IMR-90 (cell line): ENCODE measurements at regions not wholly inside any gene's neighbourhood (a gene's known extent, or its start where the extent isn't known, plus 50 kb on each side); places are given as distances from the start of the nearest gene placed in this dataset.
A peak's percentile ranks its signal among the peaks of the same experiment; 100 is the strongest.

Experiments
- ATAC-seq: fragments of 200-7000 bp; cut with Tn5 transposase; 2 replicates; pipeline ENCODE4 v1.9.1; 2020; ENCODE audit warnings: low read depth, mild to moderate bottlenecking, moderate library complexity
- BruUV-seq: library from RNA; stranded (reverse); fragments of 400-500 nt; replicated peaks from 2 replicates; lab custom pipeline; 2021; lab: Mats Ljungman, UMichigan
- CTCF ChIA-PET: fragments of 300-600 bp; formaldehyde crosslinking; extraction: SDS; loops from one replicate; lab custom pipeline; 2021; ENCODE audit warnings: antibody characterized with exemption; lab: Yijun Ruan, JAX
- POLR2A ChIA-PET: fragments of 300-600 bp; sonication (Branson Sonifier 250); formaldehyde crosslinking; loops from one replicate; lab custom pipeline; 2022; ENCODE audit warnings: antibody characterized with exemption; ENCODE audit not compliant: unreplicated experiment; lab: Charles Lee
- DNase-seq: peaks from one replicate; pipeline ENCODE4 v3.0.0; 2013
- H2AFZ ChIP-seq: replicated peaks from 2 replicates; pipeline ENCODE3; 2013; ENCODE audit warnings: low read length, mild to moderate bottlenecking; ENCODE audit not compliant: poor library complexity
- H2AK5ac ChIP-seq: 2 replicates; pipeline ENCODE4 v1.6.1; 2013; ENCODE audit warnings: low read depth, low read length, inconsistent platforms
- H2AK9ac ChIP-seq: replicated peaks from 2 replicates; pipeline ENCODE3; 2013; ENCODE audit warnings: mild to moderate bottlenecking, low read depth, low read length, moderate library complexity; ENCODE audit not compliant: poor library complexity
- H2BK120ac ChIP-seq: 2 replicates; pipeline ENCODE4 v1.6.1; 2013; ENCODE audit warnings: low read depth, low read length, inconsistent platforms
- H2BK15ac ChIP-seq: 3 replicates; pipeline ENCODE4 v1.6.1; 2013; ENCODE audit warnings: low read depth, low read length, inconsistent platforms
- H2BK20ac ChIP-seq: 2 replicates; pipeline ENCODE4 v1.6.1; 2013; ENCODE audit warnings: low read depth, mild to moderate bottlenecking, inconsistent platforms, low read length, moderate library complexity
- H2BK5ac ChIP-seq: 2 replicates; pipeline ENCODE4 v1.6.1; 2013; ENCODE audit warnings: mild to moderate bottlenecking, low read depth, low read length, inconsistent platforms; ENCODE audit not compliant: poor library complexity, severe bottlenecking
- H3K14ac ChIP-seq: replicated peaks from 2 replicates; pipeline ENCODE4 v1.6.1; 2013; ENCODE audit warnings: low read depth, low read length, inconsistent platforms
- H3K18ac ChIP-seq: 2 replicates; pipeline ENCODE4 v1.6.1; 2013; ENCODE audit warnings: low read depth, low read length, control low read depth
- H3K23ac ChIP-seq: 2 replicates; pipeline ENCODE4 v1.6.1; 2013; ENCODE audit warnings: low read depth, low read length, inconsistent platforms
- H3K27ac ChIP-seq: 2 replicates; pipeline ENCODE4 v1.5.1; 2013; ENCODE audit warnings: mild to moderate bottlenecking, control low read depth, low read length; ENCODE audit not compliant: insufficient read depth
- H3K27me3 ChIP-seq: 2 replicates; pipeline ENCODE4 v1.6.1; 2013; ENCODE audit warnings: low read length; ENCODE audit not compliant: control insufficient read depth, insufficient read depth
- H3K36me3 ChIP-seq: 2 replicates; pipeline ENCODE4 v1.6.1; 2013; ENCODE audit warnings: low read length, mixed read lengths; ENCODE audit not compliant: control insufficient read depth, insufficient read depth
- H3K4ac ChIP-seq: 2 replicates; pipeline ENCODE4 v1.6.1; 2013; ENCODE audit warnings: low read depth, low read length, inconsistent platforms
- H3K4me1 ChIP-seq: 2 replicates; pipeline ENCODE4 v1.6.1; 2013; ENCODE audit warnings: low read length, mixed read lengths; ENCODE audit not compliant: control insufficient read depth, insufficient read depth
- H3K4me2 ChIP-seq: 2 replicates; pipeline ENCODE4 v1.6.1; 2013; ENCODE audit warnings: low read depth, mild to moderate bottlenecking, control low read depth, low read length, moderate library complexity
- H3K4me3 ChIP-seq: 2 replicates; pipeline ENCODE4 v1.5.1; 2013; ENCODE audit warnings: low read depth, mild to moderate bottlenecking, control low read depth, low read length, moderate library complexity; ENCODE audit not compliant: insufficient read depth
- H3K56ac ChIP-seq: 2 replicates; pipeline ENCODE4 v1.6.1; 2013; ENCODE audit warnings: low read length, inconsistent platforms; ENCODE audit not compliant: insufficient read depth; ENCODE audit errors: extremely low read depth
- H3K79me1 ChIP-seq, 2 experiments: 2 replicates each; pipeline ENCODE4 v1.6.1; 2013; ENCODE audit warnings: low read length in 2 of 2, inconsistent platforms in 1 of 2, low read depth in 1 of 2
- H3K9ac ChIP-seq: 2 replicates; pipeline ENCODE4 v1.6.1; 2013; ENCODE audit warnings: low read depth, low read length, control low read depth
- H3K9me1 ChIP-seq: 2 replicates; pipeline ENCODE4 v1.6.1; 2013; ENCODE audit warnings: low read length, inconsistent platforms; ENCODE audit not compliant: insufficient read depth
- H3K9me3 ChIP-seq: 2 replicates; pipeline ENCODE4 v1.6.1; 2013; ENCODE audit warnings: low read length; ENCODE audit not compliant: control insufficient read depth, insufficient read depth
- H4K20me1 ChIP-seq: 2 replicates; pipeline ENCODE4 v1.6.1; 2013; ENCODE audit warnings: low read length, inconsistent platforms; ENCODE audit not compliant: insufficient read depth
- H4K5ac ChIP-seq: 2 replicates; pipeline ENCODE4 v1.6.1; 2013; ENCODE audit warnings: mild to moderate bottlenecking, low read depth, low read length, control low read depth
- H4K8ac ChIP-seq, 2 experiments: 2 replicates each; pipeline ENCODE4 v1.6.1; 2013; ENCODE audit warnings: low read depth in 2 of 2, low read length in 2 of 2, control low read depth in 1 of 2, inconsistent platforms in 1 of 2
- H4K91ac ChIP-seq: 2 replicates; pipeline ENCODE4 v1.6.1; 2013; ENCODE audit warnings: low read depth, low read length, inconsistent platforms; ENCODE audit not compliant: insufficient read depth
- BHLHE40 ChIP-seq: fragments of 150-350 bp; IDR thresholded peaks from 2 replicates; pipeline ENCODE4 v1.6.1; 2016; ENCODE audit warnings: mild to moderate bottlenecking, low read depth, low read length
- CTCF ChIP-seq: conservative IDR thresholded peaks from 2 replicates; pipeline ENCODE4 v1.5.1; 2012; ENCODE audit warnings: mild to moderate bottlenecking, low read depth, low read length, improper control_type of control experiment
- RAD21 ChIP-seq: IDR thresholded peaks from 2 replicates; pipeline ENCODE4 v1.6.1; 2012; ENCODE audit warnings: low read length, improper control_type of control experiment
- SMC3 ChIP-seq: fragments of 150-350 bp; IDR thresholded peaks from 2 replicates; pipeline ENCODE4 v1.6.1; 2016; ENCODE audit warnings: low read depth, mild to moderate bottlenecking, antibody characterized with exemption, low read length, moderate library complexity
- USF2 ChIP-seq: fragments of 150-350 bp; IDR thresholded peaks from 2 replicates; pipeline ENCODE4 v1.6.1; 2017; ENCODE audit warnings: mild to moderate bottlenecking, antibody characterized with exemption, low read length, low read depth
- WGBS, 2 experiments: methylation state at CpG; one replicate each; pipeline versions ENCODE4 v1.1.5 to v1.1.7; 2013; ENCODE audit warnings: missing lambda C conversion rate in 2 of 2; ENCODE audit not compliant: insufficient read length in 1 of 2; ENCODE audit errors: extremely low coverage in 2 of 2; 5-methylcytosine and 5-hydroxymethylcytosine counted together
- dilution Hi-C: fragments of 300-500 bp; cut with HindIII; formaldehyde crosslinking; loops from one replicate; pipeline ENCODE4 v1.14.3; 2018; ENCODE audit warnings: low sequenced_read_pairs; ENCODE audit not compliant: unreplicated experiment
- in situ Hi-C: fragments of 300-500 bp; cut with MboI; formaldehyde crosslinking; loops from 3 replicates; pipeline ENCODE4 v1.14.3; 2019; ENCODE audit warnings: low sequenced_read_pairs, inconsistent platforms, mixed read lengths
- intact Hi-C: fragments of 100-400 bp; cut with micrococcal nuclease; formaldehyde crosslinking; loops from 2 replicates; pipeline ENCODE4 v1.10.0; 2022

GRCh38 chr6:169326067-169326799, 72.6 kb upstream of the THBS2 start:
- H2AK9ac ChIP-seq: no peak overlapping the region
- 0 out of 2 replicates have a peak overlapping the region, but pooled peaks have one; percentile 46 for H2AK5ac ChIP-seq
- ChIA-PET CTCF (interaction anchor here (0.7 to 1.0 kb wide), 2 partner anchors 255 to 428 kb away, joined by 3 to 4 read pairs; no protein-coding TSS in a partner anchor), POLR2A (no interaction called here)
- H3K14ac ChIP-seq: no peak overlapping the region
- peak overlapping the region; percentile 37 for H2BK5ac ChIP-seq
- H3K9me1 ChIP-seq: no peaks in the 10 kb centered on the region
- H3K9me3 ChIP-seq: no peaks in the 10 kb centered on the region
- H3K9ac ChIP-seq: no peak overlapping the region
- H2BK120ac ChIP-seq: no peak overlapping the region
- H3K4me2 ChIP-seq: no peak overlapping the region; the same call in 1 of the 2 replicates
- H2AFZ ChIP-seq: peak overlapping the region; percentile 37
- no peak for TF ChIP-seq BHLHE40
- peak; percentile 51 for TF ChIP-seq CTCF
- peak; percentile 66 for TF ChIP-seq RAD21
- no peak for TF ChIP-seq USF2
- TF ChIP-seq SMC3: peak; percentile 54
- no peaks in the 10 kb centered on the region for H4K20me1 ChIP-seq
- no peak overlapping the region for H3K56ac ChIP-seq
- no peak overlapping the region for H3K18ac ChIP-seq
- H3K4me1 ChIP-seq: peaks cover 2% of the 10 kb centered on the region; the same call in 1 of the 2 replicates
- dilution Hi-C loops: no loop called here
- no peak overlapping the region for H4K8ac ChIP-seq
- DNase-seq (peak; percentile 52), ATAC-seq (peak; percentile 43)
- H3K36me3 ChIP-seq: no peaks in the 10 kb centered on the region
- no peak overlapping the region for H4K91ac ChIP-seq
- no peak overlapping the region for H4K5ac ChIP-seq
- in situ Hi-C loops: no loop called here
- intact Hi-C loops: loop anchor here (1.0 to 5.0 kb wide), 3 partner anchors 73 to 431 kb away; partner anchors contain the start of gene THBS2
- no peak overlapping the region for H3K4me3 ChIP-seq
- WGBS, 2 experiments: 96% methylated on average over 15 of the region's 27 CpGs; no CpG with 5 or more reads in 1 of the 2 experiments
- H3K27me3 ChIP-seq: no peaks in the 10 kb centered on the region
- no peaks in the 10 kb centered on the region for H3K79me1 ChIP-seq
- no peak overlapping the region for H2BK15ac ChIP-seq
- no peak overlapping the region for H3K27ac ChIP-seq
- H3K23ac ChIP-seq: no peak overlapping the region
- no TSS peak for BruUV-seq
- no peak overlapping the region for H2BK20ac ChIP-seq
- no peak overlapping the region; the same call in 1 of the 2 replicates for H3K4ac ChIP-seq
